Ectodermal cell (in vitro differentiated cells): ENCODE measurements at regions not wholly inside any gene's neighbourhood (a gene's known extent, or its start where the extent isn't known, plus 50 kb on each side); places are given as distances from the start of the nearest gene placed in this dataset.

Experiments used
- H3K27ac ChIP-seq: 2 replicates; pipeline ENCODE4 v1.7.0; 2013; ENCODE audit warnings: mild to moderate bottlenecking, low read depth, low read length; ENCODE audit not compliant: insufficient read depth, poor library complexity, severe bottlenecking
- H3K27me3 ChIP-seq: 2 replicates; pipeline ENCODE4 v1.7.0; 2013; ENCODE audit warnings: mild to moderate bottlenecking, low read length; ENCODE audit not compliant: insufficient read depth, control insufficient read depth, poor library complexity, severe bottlenecking
- H3K36me3 ChIP-seq: one replicate; pipeline ENCODE4 v1.7.0; 2013; ENCODE audit warnings: low read length; ENCODE audit not compliant: control insufficient read depth, insufficient read depth
- H3K4me1 ChIP-seq: one replicate; pipeline ENCODE4 v1.7.0; 2013; ENCODE audit warnings: low read length; ENCODE audit not compliant: control insufficient read depth, insufficient read depth
- H3K4me3 ChIP-seq: 2 replicates; pipeline ENCODE4 v1.7.0; 2013; ENCODE audit warnings: low read depth, low read length, control low read depth; ENCODE audit not compliant: insufficient read depth
- H3K9me3 ChIP-seq: 2 replicates; pipeline ENCODE4 v1.7.0; 2013; ENCODE audit warnings: mild to moderate bottlenecking, low read length, moderate library complexity; ENCODE audit not compliant: control insufficient read depth
- WGBS, 2 experiments: methylation state at CpG; one replicate each; pipeline ENCODE4 v1.1.7; 2013; ENCODE audit warnings: missing lambda C conversion rate in 2 of 2; 5-methylcytosine and 5-hydroxymethylcytosine counted together

DNA sequence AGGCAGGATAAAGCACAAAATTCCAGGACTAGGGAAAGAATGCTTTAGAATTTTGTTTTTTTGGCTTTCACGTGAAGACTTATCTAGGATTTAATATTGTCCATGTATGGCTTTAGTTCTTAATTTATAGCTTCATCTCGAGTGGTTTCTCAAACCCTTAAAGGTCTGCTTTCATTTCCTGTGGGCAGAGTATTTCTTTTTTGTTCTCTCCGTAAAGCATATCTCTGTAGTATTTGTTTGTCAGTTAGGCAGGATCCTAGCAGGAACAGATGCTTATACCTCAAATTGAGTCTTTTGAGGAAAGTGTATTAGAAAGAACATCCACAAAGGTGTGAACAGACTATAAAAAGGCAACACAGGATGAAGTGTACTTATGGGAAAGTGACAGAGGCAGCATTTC lies 697.1 kb upstream of the SEL1L start:
- H3K4me3 ChIP-seq: no peak overlapping the region
- H3K9me3 ChIP-seq: no peaks in the 10 kb centered on the region
- no peaks in the 10 kb centered on the region for H3K36me3 ChIP-seq
- H3K27me3 ChIP-seq: no peaks in the 10 kb centered on the region
- H3K4me1 ChIP-seq: no peaks in the 10 kb centered on the region
- H3K27ac ChIP-seq: no peak overlapping the region
- 88 to 90% methylated on average over 3 of the region's 3 CpGs for WGBS, 2 experiments

DNA sequence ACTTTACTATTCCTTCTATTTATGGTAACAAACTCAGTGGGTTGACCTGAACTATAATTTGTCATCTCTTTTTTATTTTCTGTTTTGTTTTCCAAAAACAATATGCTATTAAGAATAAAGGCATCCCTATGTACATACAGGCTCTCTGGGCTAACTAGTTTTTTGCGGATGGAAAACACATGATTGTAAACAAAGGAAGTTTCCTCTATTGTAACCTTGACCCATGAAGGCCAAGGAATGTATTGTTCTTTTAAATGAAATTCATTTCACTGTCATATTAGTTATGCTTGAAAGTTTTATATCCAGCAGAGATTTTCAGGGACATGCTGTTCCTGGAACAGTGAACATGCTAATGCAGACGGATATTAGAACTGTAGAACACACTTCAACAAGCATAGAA lies 705.0 kb upstream of the SEL1L start:
- 96 to 100% methylated on average over 1 to 2 of the region's 2 CpGs for WGBS, 2 experiments
- H3K36me3 ChIP-seq: no peaks in the 10 kb centered on the region
- H3K27ac ChIP-seq: no peak overlapping the region
- H3K4me1 ChIP-seq: no peaks in the 10 kb centered on the region
- no peaks in the 10 kb centered on the region for H3K27me3 ChIP-seq
- no peak overlapping the region for H3K4me3 ChIP-seq
- no peaks in the 10 kb centered on the region for H3K9me3 ChIP-seq

DNA sequence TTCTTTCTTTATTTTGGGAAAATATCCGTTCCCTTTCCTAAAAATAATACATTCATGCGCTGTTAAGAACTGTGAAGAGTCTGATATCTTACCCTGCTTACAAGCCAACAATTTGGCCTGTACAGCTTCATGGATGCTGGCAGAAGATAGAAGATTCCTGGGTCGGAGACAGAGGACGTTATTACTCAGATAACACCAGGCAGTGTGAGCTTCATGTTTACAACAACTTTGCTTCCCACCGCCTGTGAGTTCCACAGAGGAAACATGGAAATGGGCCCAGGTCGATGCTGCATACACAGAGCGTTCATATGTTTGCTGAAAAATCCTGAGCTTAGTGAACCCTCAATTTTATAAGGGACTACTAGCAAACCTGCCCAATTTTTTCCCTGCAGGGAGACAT lies 705.6 kb upstream of the SEL1L start:
- H3K27me3 ChIP-seq: no peaks in the 10 kb centered on the region
- H3K27ac ChIP-seq: no peak overlapping the region
- H3K4me3 ChIP-seq: no peak overlapping the region
- no peaks in the 10 kb centered on the region for H3K9me3 ChIP-seq
- no peaks in the 10 kb centered on the region for H3K4me1 ChIP-seq
- WGBS, 2 experiments: 92% methylated on average over 7 of the region's 7 CpGs
- H3K36me3 ChIP-seq: no peaks in the 10 kb centered on the region

DNA sequence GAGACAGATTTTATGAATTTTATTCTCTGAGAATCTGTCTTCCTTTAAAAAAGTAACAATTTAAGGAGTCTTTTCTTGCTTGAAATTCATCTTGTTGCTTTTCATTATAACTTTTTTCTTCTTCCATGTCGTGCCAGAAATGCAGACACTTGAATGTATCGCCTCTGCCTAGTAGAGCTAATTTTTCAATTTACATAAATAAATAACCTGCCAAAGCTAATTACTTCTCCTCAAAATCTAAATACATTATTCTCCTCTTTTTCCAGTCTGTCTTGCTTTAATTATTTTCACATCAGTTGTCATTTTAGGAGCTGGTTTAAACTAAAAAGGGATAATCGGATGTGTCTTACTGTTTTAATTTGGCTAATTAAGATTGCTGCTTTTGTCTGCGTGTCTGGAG lies 711.1 kb upstream of the SEL1L start:
- H3K4me1 ChIP-seq: no peaks in the 10 kb centered on the region
- H3K36me3 ChIP-seq: no peaks in the 10 kb centered on the region
- H3K27me3 ChIP-seq: no peaks in the 10 kb centered on the region
- WGBS, 2 experiments: 94% methylated on average over 4 of the region's 4 CpGs
- no peak overlapping the region for H3K4me3 ChIP-seq
- H3K9me3 ChIP-seq: no peaks in the 10 kb centered on the region
- no peak overlapping the region for H3K27ac ChIP-seq

DNA sequence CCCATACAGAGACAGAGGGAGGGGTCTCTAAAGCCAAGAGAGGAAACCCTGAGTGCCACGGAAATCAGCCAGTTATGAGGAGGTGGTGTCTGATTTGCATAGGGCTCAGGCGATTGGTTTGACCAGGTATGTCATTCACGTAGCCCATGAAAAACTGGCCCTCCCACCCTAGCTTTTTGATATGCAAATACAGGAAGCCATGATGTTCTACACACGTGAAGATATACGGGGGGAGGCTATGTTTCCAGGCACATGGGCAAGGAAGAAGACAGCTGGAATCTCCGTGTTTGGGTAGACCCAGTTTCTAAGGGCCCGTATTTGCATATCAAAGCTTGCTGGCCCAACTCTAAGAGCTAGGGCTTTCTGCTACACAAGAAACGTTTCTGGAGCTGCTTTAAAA lies 717.8 kb upstream of the SEL1L start:
- no peaks in the 10 kb centered on the region for H3K36me3 ChIP-seq
- WGBS, 2 experiments: 87 to 88% methylated on average over 8 of the region's 8 CpGs
- H3K4me1 ChIP-seq: no peaks in the 10 kb centered on the region
- no peak overlapping the region for H3K4me3 ChIP-seq
- no peak overlapping the region for H3K27ac ChIP-seq
- H3K27me3 ChIP-seq: no peaks in the 10 kb centered on the region
- H3K9me3 ChIP-seq: peaks cover 3% of the 10 kb centered on the region

DNA sequence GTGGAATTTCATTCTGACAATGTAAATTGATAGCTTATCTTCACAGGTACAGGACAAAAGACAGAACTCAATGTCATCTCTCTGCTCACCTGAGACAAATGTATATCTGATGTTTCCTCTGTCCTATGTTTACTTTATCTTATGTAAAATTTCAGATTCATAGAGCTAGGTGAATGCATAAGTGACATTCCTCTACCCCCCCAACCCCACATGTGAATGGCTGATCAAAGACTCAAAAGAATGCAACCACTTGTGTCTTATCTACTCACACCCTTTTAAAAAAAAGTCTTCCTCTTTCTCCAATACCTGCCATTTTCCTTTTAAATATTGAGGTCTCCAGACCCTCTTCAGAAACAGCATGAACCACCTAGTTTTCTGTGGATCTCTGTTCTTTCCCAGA lies 736.6 kb upstream of the SEL1L start:
- no peaks in the 10 kb centered on the region for H3K36me3 ChIP-seq
- H3K27me3 ChIP-seq: no peaks in the 10 kb centered on the region
- no peak overlapping the region for H3K27ac ChIP-seq
- H3K4me3 ChIP-seq: no peak overlapping the region
- no peaks in the 10 kb centered on the region for H3K9me3 ChIP-seq
- no peaks in the 10 kb centered on the region for H3K4me1 ChIP-seq

DNA sequence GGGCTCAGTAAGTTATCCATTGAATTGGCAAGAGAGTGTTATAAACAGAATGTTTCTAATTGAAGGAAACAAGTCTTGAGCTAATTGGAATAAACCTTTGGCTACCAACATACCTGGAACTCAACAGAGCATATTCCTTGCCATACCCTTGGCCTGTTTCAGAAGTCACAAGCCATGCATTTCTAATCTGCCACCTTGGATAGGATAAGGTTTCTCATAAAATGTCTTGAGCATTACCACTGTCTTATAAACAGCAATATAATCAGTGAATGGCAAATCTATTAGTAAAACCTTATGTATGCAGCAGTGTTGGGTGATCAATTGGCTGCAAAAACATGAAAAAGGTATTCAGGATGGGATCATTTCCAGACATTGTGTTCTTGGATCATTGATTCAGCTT lies 765.2 kb upstream of the SEL1L start:
- H3K4me3 ChIP-seq: no peak overlapping the region
- no peaks in the 10 kb centered on the region for H3K9me3 ChIP-seq
- H3K27me3 ChIP-seq: no peaks in the 10 kb centered on the region
- H3K4me1 ChIP-seq: no peaks in the 10 kb centered on the region
- H3K36me3 ChIP-seq: no peaks in the 10 kb centered on the region
- H3K27ac ChIP-seq: no peak overlapping the region

DNA sequence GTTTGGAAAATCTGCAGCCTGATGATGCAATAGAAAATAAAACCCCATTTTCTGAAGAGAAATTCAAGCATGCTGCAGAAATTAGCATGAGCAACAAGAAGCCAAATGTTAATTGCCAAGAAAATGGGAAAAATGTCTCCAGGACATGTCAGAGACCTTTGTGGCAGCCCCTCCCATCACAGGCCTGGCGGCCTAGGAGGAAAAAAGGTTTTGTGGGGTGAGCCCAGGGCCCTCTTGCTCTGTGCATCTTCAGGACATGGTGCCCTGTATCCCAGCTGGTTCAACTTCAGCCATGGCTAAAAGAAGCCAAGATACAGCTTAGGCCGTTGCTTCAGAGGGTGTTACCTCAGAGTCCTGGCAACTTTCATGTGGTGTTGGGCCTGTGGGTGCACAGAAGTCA lies 775.5 kb upstream of the SEL1L start:
- 89 to 94% methylated on average over 2 of the region's 2 CpGs for WGBS, 2 experiments
- Histone ChIP-seq H3K9me3 (no peaks in the 10 kb centered on the region), H3K4me1 (no peaks in the 10 kb centered on the region), H3K27ac (no peak overlapping the region), H3K4me3 (no peak overlapping the region), H3K36me3 (no peaks in the 10 kb centered on the region), H3K27me3 (no peaks in the 10 kb centered on the region)

DNA sequence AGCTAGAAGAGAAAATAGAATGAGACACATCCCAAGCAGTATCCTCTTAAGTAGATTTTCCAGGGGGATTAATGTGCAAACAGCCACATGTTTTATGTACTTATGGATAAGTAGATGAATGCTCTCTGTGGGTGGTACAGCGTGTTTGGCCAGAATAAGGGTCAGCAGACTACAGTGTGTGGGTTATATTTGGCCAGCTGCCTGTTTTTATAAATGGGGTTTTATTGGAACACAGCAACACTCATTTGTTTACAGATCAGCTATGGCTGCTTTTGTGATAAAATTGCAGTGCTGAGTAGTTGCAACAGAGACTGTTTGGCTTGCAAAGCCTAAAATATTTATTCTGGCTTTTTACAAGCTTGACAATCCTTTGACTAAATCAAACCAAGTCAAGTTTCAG lies 780.2 kb upstream of the SEL1L start:
- Histone ChIP-seq H3K4me1 (no peaks in the 10 kb centered on the region), H3K36me3 (no peaks in the 10 kb centered on the region), H3K9me3 (no peaks in the 10 kb centered on the region), H3K4me3 (no peak overlapping the region), H3K27me3 (no peaks in the 10 kb centered on the region), H3K27ac (no peak overlapping the region)
- WGBS, 2 experiments: 88 to 93% methylated on average over 1 of the region's 1 CpG

DNA sequence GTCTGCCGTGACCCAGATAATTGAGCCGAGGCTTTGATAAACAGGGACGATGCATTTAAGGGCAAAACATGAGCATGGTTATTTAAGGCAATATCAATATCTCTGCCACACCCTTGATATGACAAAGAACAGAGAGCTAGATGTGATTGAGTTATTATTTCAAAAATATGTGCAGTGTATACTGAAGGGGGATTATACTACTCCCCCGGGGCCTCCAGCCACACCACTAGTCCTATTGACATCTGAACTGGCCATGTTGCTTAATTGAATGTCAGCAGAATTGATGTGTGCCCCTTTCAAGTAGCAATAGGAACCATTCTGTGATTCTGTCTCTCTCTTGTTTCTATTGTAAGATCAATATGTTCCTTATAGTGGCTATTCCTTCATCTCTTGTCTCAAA lies 794.8 kb upstream of the SEL1L start:
- Histone ChIP-seq H3K4me1 (no peaks in the 10 kb centered on the region), H3K27me3 (no peaks in the 10 kb centered on the region), H3K27ac (no peak overlapping the region), H3K9me3 (no peaks in the 10 kb centered on the region), H3K4me3 (no peak overlapping the region), H3K36me3 (no peaks in the 10 kb centered on the region)
- 90 to 92% methylated on average over 4 of the region's 4 CpGs for WGBS, 2 experiments

DNA sequence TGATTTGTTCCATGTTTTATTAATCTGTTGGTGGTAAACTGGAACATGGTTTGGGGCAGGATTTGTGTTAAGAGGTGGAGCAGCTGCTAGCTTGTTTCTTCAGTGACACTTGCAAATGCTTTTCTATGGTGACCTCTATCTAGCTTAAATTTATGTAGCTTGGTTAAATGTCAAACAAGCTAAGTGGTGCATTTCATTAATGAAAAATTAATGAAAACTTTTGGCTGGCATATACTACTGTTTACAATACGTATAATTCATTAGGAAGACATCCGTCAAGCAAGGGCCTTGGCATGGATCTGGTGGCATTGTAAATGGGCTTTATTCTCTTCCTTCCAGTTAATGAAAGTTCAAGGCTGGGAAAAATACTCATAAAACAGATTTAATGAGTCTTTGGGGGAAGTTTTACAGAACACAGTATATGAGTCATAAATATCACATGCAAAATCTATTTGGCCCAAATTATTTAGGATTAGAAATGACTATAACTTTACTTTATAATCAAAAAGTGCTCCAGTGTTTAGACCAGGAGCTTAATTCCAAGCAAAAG lies 807.7 kb upstream of the SEL1L start:
- Histone ChIP-seq H3K27ac (no peak overlapping the region), H3K9me3 (no peaks in the 10 kb centered on the region), H3K27me3 (no peaks in the 10 kb centered on the region), H3K4me3 (no peak overlapping the region), H3K36me3 (no peaks in the 10 kb centered on the region), H3K4me1 (no peaks in the 10 kb centered on the region)
- 92 to 98% methylated on average over 2 of the region's 2 CpGs for WGBS, 2 experiments
